ENCODE measurements at regions not wholly inside any gene's neighbourhood (a gene's known extent, or its start where the extent isn't known, plus 50 kb on each side); places are given as distances from the start of the nearest gene placed in this dataset.

- no peaks in the 10 kb centered on the region for H3K36me3 ChIP-seq (ENCODE audit: control insufficient read depth in 4 of 4, insufficient read depth in 3 of 4, low read depth in 1 of 4, low read length in 3 of 4)
- H3K27me3 ChIP-seq (ENCODE audit: control insufficient read depth in 4 of 4, insufficient read depth in 4 of 4, low read length in 3 of 4), result no peaks in the 10 kb centered on the region
- H3K9ac ChIP-seq (ENCODE audit: low read depth in 1 of 2, low read length in 2 of 2), result no peak overlapping the region
- TF ChIP-seq RAD21 (IDR thresholded peaks at IDR 0.05) (peak; percentile 66 to 78), YY1 (IDR thresholded peaks at IDR 0.05) (no peak)
- TF ChIP-seq, protein P1, sequence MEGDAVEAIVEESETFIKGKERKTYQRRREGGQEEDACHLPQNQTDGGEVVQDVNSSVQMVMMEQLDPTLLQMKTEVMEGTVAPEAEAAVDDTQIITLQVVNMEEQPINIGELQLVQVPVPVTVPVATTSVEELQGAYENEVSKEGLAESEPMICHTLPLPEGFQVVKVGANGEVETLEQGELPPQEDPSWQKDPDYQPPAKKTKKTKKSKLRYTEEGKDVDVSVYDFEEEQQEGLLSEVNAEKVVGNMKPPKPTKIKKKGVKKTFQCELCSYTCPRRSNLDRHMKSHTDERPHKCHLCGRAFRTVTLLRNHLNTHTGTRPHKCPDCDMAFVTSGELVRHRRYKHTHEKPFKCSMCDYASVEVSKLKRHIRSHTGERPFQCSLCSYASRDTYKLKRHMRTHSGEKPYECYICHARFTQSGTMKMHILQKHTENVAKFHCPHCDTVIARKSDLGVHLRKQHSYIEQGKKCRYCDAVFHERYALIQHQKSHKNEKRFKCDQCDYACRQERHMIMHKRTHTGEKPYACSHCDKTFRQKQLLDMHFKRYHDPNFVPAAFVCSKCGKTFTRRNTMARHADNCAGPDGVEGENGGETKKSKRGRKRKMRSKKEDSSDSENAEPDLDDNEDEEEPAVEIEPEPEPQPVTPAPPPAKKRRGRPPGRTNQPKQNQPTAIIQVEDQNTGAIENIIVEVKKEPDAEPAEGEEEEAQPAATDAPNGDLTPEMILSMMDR (IDR thresholded peaks at IDR 0.05; ENCODE audit: low read depth, low read length, missing input control), result peak; percentile 44
- WGBS, result 68% methylated on average over 3 of the region's 3 CpGs
- H3K4me3 ChIP-seq (ENCODE audit: low read depth in 1 of 3, low read length in 3 of 3), result no peak overlapping the region
- no peak overlapping the region for H3K27ac ChIP-seq (ENCODE audit: low read depth in 1 of 2, low read length in 2 of 2)
- DNase-seq (ENCODE audit: low spot score), result no peak
- H3K9me3 ChIP-seq (ENCODE audit: control insufficient read depth in 4 of 4, low read length in 3 of 4), result no peaks in the 10 kb centered on the region
- H3K4me1 ChIP-seq (ENCODE audit: control insufficient read depth in 4 of 4, insufficient read depth in 4 of 4, low read length in 3 of 4), result no peaks in the 10 kb centered on the region
Observed at GRCh38 chr6:8888468-8888867, 453.1 kb upstream of the SLC35B3 start.

DNA sequence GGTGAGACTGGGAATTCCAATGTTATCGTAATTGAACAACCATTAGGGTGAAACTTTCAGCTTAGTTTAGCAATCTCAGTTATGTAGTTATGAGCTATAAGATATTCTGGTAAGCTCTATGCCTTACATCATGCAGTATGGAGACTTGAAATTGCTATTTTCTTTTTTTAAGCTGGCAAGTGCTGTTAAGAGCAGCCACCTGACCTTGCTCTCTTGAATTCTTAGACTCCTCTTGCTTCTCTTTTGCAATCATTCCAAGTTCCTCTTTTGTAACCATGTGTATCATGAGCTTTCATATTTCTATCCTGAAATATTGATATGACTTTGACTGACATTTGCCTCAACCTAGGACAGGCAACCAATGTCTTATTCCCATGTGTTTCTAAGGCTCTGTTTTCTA lies 446.3 kb upstream of the SLC35B3 start:
- TF ChIP-seq RXRA (IDR thresholded peaks at IDR 0.05) (no peak), TAF1 (conservative IDR thresholded peaks at IDR 0.05) (no peak), MAX (IDR thresholded peaks at IDR 0.05) (no peak), HNF4G (IDR thresholded peaks at IDR 0.05) (no peak), RAD21 (IDR thresholded peaks at IDR 0.05) (no peak), YY1 (IDR thresholded peaks at IDR 0.05) (no peak), EGR1 (IDR thresholded peaks at IDR 0.05; ENCODE audit: low read depth in 2 of 2) (no peak), JUND (IDR thresholded peaks at IDR 0.05) (no peak), SP1 (IDR thresholded peaks at IDR 0.05) (no peak), FOXA1 (IDR thresholded peaks at IDR 0.05) (no peak), FOXA2 (IDR thresholded peaks at IDR 0.05) (no peak), HNF4A (conservative IDR thresholded peaks at IDR 0.05) (no peak), GABPA (IDR thresholded peaks at IDR 0.05 in 1 of 2, conservative IDR thresholded peaks at IDR 0.05 in 1 of 2) (no peak), NR2F2 (IDR thresholded peaks at IDR 0.05) (no peak)
- TF ChIP-seq, protein P2, sequence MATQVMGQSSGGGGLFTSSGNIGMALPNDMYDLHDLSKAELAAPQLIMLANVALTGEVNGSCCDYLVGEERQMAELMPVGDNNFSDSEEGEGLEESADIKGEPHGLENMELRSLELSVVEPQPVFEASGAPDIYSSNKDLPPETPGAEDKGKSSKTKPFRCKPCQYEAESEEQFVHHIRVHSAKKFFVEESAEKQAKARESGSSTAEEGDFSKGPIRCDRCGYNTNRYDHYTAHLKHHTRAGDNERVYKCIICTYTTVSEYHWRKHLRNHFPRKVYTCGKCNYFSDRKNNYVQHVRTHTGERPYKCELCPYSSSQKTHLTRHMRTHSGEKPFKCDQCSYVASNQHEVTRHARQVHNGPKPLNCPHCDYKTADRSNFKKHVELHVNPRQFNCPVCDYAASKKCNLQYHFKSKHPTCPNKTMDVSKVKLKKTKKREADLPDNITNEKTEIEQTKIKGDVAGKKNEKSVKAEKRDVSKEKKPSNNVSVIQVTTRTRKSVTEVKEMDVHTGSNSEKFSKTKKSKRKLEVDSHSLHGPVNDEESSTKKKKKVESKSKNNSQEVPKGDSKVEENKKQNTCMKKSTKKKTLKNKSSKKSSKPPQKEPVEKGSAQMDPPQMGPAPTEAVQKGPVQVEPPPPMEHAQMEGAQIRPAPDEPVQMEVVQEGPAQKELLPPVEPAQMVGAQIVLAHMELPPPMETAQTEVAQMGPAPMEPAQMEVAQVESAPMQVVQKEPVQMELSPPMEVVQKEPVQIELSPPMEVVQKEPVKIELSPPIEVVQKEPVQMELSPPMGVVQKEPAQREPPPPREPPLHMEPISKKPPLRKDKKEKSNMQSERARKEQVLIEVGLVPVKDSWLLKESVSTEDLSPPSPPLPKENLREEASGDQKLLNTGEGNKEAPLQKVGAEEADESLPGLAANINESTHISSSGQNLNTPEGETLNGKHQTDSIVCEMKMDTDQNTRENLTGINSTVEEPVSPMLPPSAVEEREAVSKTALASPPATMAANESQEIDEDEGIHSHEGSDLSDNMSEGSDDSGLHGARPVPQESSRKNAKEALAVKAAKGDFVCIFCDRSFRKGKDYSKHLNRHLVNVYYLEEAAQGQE (IDR thresholded peaks at IDR 0.05), result no peak
- TF ChIP-seq, protein P3, sequence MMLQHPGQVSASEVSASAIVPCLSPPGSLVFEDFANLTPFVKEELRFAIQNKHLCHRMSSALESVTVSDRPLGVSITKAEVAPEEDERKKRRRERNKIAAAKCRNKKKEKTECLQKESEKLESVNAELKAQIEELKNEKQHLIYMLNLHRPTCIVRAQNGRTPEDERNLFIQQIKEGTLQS (IDR thresholded peaks at IDR 0.05), result no peak
- TF ChIP-seq, protein P1 (IDR thresholded peaks at IDR 0.05; ENCODE audit: low read depth, low read length, missing input control), result no peak
- TF ChIP-seq, protein P4, sequence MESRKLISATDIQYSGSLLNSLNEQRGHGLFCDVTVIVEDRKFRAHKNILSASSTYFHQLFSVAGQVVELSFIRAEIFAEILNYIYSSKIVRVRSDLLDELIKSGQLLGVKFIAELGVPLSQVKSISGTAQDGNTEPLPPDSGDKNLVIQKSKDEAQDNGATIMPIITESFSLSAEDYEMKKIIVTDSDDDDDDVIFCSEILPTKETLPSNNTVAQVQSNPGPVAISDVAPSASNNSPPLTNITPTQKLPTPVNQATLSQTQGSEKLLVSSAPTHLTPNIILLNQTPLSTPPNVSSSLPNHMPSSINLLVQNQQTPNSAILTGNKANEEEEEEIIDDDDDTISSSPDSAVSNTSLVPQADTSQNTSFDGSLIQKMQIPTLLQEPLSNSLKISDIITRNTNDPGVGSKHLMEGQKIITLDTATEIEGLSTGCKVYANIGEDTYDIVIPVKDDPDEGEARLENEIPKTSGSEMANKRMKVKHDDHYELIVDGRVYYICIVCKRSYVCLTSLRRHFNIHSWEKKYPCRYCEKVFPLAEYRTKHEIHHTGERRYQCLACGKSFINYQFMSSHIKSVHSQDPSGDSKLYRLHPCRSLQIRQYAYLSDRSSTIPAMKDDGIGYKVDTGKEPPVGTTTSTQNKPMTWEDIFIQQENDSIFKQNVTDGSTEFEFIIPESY (IDR thresholded peaks at IDR 0.05), result no peak
- DNase-seq (ENCODE audit: low spot score), result no peak
- Histone ChIP-seq H3K4me1 (ENCODE audit: control insufficient read depth in 4 of 4, insufficient read depth in 4 of 4, low read length in 3 of 4) (no peaks in the 10 kb centered on the region), H3K9ac (ENCODE audit: low read depth in 1 of 2, low read length in 2 of 2) (no peak overlapping the region), H3K4me3 (ENCODE audit: low read depth in 1 of 3, low read length in 3 of 3) (no peak overlapping the region), H3K36me3 (ENCODE audit: control insufficient read depth in 4 of 4, insufficient read depth in 3 of 4, low read depth in 1 of 4, low read length in 3 of 4) (no peaks in the 10 kb centered on the region), H3K27me3 (ENCODE audit: control insufficient read depth in 4 of 4, insufficient read depth in 4 of 4, low read length in 3 of 4) (no peaks in the 10 kb centered on the region), H3K27ac (ENCODE audit: low read depth in 1 of 2, low read length in 2 of 2) (no peak overlapping the region), H3K9me3 (ENCODE audit: control insufficient read depth in 4 of 4, low read length in 3 of 4) (no peaks in the 10 kb centered on the region)
- 0% methylated on average over 1 of the region's 1 CpG for WGBS

Measured in liver (tissue), 8 donors.